HPDE6-E6E7 (cell line): ENCODE measurements at regions not wholly inside any gene's neighbourhood (a gene's known extent, or its start where the extent isn't known, plus 50 kb on each side); places are given as distances from the start of the nearest gene placed in this dataset.

Experiments used
- DNase-seq: peaks from one replicate; pipeline ENCODE4 v3.0.0; 2011; ENCODE audit warnings: missing footprints; ENCODE audit errors: extremely low spot score

DNA sequence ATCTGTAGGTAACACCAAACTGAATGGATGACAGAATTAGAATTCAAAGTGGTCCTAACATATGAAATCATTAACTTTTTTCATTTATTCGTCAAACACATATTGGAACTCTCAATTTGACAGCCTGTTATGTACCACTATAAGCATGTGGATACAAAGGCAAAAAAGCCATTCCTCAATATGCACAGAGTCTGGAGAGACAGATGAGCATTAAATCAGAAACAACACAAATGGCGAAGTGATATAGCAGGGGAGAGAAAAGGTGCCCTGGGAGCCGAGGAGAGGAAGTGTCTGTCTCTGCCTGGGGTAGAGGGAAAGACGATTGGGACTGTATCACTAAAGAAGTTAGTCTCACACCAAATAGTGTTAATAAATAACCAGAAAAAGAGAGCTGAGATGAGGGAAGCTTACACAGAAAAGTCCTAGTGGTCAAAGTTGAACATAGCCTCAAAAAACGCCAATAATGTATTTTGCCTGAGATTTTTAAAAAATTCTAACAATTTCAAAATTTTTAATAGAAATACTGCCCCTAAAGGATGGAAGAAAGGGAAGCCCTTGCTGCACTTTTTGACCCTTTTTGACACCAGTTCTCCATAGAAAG lies 417.5 kb downstream of the TUSC7 start:
- DNase-seq = no peak

DNA sequence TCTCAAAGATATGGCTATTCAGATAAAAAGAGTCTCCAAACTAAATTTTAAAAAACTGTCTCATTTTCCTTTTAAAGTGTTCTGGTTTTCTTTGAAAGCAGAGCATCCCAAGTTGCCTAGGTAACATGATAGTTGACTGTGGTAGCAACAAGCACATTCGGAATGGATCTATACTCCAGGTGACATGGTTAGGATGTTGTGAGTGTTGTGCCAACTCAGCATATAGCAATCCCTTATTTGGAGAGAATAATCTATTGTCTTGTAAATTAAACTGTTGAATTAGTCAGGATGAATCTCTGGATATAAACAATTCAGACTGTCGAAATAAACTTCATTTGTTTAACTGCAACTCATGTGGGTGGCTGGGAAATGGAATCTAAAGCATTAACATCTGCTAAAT lies 418.6 kb downstream of the TUSC7 start:
- DNase-seq = no peak

DNA sequence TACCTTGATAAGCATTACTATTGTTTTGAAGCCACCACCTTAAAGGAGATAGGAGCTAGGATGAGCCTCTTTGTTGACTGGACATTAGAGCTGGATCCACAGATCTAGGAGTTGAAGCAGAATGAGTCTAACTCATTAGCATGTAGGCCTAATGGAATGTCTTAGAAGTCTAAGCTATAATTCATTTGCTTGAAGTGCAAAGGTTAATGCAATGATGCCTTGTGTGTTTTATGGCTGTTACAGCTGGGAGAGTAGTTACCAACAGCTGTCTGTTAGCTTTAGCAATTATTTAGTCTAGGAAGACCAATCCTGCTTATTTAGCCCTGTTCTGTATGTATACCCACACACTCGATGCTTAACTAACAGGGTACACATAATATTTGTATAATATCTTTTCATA lies 419.3 kb downstream of the TUSC7 start:
- DNase-seq = no peak

DNA sequence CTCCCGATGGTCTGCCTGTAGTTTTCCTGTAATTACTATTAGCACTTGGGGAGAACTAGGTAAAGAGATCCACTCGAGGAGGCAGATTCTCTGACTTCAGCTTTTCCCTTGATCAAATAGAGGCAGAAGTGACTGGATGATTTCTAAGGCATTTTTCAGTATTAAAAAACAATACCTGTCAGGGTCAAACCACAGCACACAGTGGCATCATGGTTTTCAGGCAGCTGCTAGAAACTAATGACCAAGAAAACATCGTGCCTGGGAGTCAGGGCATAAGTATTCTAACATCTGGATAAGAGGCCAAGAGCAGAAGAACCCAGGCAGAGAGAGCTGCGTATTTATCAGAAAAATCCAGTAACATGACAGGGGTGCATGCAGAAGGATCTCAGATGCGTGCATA lies 419.9 kb downstream of the TUSC7 start:
- no peak for DNase-seq

DNA sequence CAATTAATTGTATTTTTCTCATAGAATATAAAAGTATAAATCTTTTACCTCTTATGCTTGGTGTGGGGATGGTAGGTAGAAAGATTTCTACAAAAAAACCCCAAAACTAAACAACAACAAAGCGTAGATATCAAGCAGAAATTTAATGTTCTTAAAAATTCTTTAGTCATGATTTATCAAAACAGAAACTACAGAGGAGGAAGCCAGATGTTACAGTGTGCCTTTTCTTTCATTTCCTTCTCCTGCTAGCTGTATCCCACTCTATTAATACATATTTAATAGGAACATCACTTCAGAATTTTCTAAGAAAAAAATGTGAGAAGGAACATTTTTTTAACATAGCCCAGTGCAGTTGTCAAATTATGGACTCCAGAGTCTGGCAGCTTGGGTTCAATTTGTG lies 420.6 kb downstream of the TUSC7 start:
- no peak for DNase-seq

DNA sequence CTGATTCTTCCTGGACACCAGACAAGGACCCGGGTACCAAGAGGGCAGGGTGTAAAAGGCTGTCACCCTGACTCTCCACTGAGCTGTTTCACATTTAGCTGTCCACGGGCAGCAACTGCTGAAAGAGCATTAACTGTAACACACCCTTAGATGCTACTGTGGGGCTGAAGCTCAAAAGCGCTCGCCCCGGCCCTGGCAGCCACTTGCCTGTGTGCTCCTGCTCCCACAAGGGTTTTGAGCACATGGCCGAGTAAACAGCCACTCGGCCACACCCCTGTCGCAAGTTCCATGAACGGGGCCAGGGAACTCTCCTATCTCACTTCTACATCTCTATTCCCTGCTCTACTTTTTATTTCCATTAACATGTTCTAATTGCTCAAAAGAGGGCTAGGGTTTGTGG lies 421.7 kb downstream of the TUSC7 start:
- no peak for DNase-seq

DNA sequence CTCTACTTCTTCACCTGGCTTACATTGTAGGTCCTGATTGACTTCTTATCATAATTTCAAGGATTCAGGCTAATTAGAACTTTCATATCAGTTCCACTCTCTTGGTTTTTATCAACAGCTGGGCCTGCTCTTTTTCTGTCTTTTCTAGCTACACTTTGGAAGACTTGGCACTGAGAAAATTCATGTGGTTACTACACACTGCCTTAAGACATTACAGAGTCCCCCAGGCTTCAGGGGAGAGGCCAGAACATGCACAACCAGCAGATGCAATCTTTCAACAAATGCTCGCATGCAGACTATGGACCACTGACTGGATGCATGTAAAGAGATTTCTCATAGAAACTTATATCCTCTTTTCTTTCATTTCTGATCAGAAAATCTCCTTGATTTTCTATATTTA lies 423.5 kb downstream of the TUSC7 start:
- DNase-seq = no peak

DNA sequence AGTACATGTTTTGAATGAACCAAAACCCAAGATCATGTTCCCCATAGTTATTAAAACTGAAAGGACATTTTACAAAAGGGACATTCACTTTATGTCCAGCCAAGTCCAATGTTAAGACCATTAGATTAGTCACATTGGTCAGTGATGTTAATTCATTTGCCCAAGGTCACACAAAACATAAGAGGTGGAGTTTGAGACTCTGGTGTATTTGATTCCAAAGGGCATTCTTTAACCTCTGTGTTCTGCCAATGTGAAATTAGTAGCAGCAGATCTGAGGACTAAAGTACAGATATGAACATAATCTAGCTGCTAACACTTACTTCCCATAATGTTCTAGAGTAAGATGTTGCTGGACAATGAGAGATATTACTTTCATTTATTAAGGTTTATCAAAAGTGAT lies 425.6 kb downstream of the TUSC7 start:
- DNase-seq = no peak

DNA sequence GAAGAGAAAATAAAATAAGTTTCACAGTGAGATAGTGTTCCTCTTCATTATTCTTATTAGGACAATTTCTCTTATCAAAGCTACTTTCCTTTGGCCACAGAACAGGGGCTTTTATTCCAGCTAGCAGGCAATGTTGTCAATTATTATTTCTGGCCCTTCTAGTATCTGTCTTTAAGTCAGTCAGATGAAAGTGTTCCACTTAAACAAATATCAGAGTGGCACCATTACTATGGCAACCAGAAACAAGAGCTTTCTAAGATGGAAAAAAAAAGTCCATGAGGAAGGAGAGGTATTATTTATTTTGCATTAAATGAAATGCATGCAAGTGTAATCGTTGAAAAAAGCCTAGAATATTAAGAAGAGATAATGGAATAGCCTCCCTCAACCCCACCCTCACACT lies 426.4 kb downstream of the TUSC7 start:
- no peak for DNase-seq

DNA sequence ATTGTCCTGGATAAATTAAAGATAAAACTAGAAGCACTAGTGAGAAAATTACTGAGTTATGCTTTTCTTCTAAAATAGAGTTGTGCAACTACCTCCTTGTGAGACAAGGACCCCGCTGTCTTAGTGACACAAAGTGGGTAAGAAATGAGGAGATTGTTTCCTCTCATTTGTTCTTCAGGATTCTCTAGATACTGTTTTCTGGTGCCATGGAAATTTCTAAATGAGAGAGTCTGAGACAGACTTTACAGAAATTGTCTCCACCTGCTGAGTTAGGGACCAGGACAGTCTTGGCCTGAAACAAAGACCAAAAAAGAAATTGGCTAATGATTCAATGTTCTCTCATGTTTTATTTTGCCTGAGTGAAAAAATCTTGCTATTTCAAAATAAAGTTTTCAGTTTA lies 427.5 kb downstream of the TUSC7 start:
- DNase-seq = no peak

DNA sequence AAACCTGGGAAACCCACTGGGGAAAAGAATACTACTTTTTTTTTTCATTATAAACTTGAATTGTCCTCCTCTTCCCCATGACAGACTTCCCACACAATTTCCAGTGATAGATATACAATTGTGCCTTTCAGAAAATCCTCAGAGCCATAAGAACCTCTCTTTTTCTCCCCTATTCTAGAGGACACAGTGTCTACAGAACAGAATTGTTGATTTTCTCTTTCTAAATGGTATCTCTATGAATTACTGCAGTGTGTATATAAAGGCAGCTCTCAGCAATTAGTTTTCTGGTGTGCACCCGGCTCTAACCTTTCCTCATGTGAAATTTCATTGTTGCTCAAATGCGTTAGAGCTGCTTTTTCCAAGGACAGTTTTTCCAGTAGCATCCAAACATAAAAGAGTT lies 430.1 kb downstream of the TUSC7 start:
- DNase-seq = no peak

DNA sequence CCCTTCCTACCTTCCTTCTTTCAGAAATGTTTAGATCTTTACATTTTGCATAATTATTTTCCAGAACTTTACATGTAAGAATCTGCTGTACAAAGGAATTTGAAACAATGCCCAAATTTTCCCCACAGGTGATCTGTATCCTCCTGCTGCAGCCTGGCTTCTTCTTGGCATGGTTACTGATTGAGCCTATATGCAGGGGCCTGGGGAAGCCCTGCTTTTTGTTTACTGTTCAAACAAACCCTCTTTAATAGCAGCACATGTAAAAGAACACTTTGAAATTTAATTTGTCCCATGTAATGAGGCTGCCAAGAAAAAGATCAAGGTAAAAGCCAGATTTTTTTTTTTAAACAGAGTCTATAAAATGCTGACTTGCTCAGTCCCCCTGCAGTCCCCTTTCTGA lies 432.2 kb downstream of the TUSC7 start:
- no peak for DNase-seq

DNA sequence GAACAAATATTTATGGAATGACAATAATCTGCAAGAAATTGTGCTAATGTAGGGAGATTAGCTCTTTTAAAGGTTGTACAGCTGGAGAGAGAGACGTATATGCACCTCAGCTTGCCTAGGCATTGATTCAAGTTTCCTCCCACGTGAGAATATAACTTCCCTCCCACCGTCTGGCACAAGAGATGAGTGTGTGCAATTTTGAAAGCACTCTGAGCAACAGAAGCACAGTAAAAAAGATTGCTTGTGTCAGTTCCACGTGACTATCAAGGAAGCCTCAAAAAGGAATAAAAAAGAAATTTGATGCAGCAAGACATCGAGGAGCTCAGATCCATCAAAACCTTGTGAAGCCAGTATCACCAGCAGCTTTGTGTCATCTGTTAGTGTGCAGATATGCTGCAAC lies 435.3 kb downstream of the TUSC7 start:
- no peak for DNase-seq

DNA sequence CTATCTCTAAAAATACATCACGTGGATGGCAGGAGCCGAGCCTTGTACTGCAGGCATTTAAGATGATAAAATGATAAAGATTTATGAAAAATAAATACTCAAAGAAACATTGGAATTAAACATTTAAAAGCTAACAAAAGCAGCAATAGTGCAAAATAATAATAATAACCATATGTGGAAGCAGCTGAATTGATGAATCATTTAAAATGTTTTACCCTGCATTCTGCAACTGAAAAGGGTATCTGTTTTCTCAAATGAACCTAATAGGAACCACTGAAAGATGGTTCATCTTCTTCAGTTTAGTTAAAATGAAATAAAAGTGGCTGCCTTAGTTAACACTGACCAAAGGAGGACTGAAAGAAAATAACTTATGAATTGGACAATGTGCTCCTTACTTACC lies 436.1 kb downstream of the TUSC7 start:
- no peak for DNase-seq

DNA sequence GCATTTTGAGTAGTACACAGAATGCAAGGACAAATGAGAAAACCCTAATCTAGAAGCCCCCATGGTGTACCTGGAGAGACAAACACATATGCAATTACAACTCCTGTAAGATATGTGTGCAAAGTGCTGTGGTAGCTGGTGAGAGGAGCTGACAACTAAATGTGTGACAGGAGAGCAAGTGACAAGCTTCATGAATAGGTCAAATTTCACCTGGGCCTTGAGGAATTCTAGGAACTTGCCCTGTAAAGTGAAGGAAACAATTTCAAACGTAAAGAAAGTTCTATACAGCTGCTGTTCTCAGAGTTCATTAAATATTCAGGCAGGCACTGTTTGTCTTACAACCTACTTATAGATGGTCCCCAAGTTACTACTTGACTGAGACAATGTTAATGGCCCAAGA lies 437.0 kb downstream of the TUSC7 start:
- no peak for DNase-seq

DNA sequence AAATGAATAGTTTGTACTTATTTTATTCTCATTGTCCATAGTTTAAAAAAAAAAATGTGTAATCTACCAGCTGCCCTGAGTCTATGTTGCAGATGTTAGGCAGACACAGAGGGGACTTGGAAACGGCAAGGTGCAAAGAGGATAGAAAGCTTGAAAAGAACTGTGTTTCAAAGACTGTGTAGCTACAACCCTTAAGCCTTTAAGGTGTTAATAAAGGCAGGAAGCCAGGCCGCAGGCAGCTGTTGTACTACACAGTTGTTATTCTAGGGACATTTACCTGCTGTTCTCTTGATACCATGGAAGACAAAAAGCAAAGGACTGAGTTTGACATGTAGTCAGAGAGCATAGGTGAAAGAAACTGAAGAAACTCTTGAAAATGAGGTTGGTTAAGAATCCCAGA lies 440.0 kb downstream of the TUSC7 start:
- no peak for DNase-seq

DNA sequence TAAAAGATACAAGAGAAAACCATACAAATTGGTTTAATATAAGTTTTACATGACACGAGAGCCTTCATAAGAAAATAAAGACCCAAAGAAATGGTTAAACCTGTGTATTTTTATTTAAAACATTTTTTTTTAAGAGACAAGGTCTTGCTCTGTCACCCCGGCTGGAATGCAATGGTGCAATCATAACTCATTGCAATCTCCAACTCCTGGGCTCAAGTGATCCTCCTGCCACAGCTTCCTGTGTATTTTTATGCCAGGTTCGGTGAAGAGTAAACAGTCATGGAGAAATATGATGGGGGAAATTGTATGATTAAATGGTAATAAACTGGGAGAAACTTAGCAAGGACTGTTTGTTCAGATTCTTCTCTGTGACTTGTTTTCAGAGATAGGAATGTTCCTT lies 441.0 kb downstream of the TUSC7 start:
- DNase-seq = no peak

DNA sequence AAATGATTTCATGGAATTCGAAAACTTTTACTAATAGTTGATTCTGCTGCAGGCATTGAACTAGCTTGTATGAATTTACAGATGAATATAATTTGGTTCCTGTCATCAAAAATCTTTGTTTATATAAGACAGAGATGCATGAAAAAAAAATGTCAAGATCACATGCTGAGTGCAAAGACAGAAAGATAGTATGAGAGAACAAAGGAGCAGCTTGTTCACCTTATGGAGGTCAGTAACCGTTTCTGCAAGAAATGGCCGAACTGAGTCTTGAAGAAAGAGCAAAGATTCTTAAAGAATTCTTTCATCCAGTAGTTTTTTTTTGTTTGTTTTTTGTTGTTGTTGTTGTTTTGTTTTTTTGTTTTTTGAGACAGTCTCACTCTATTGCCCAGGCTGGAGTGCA lies 450.6 kb downstream of the TUSC7 start:
- DNase-seq = no peak

DNA sequence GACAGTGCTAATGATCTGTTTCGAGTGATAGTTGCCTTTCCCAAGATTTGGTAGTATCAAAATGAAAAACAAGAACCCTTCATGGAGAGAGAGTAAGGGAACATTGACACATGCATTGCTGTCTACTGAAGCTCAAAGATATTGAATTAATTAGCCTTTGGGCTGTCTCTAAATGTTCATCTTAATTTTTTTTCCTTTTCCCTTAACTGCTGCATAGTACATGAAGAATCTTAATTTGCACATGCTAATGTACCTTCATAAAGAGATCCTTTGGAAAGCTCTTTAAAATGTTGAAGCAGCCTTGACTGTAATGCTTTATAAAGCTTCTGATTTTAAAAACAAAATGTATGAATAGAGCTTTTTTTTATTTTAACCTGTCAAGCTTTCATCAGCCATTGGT lies 452.2 kb downstream of the TUSC7 start:
- DNase-seq = no peak

DNA sequence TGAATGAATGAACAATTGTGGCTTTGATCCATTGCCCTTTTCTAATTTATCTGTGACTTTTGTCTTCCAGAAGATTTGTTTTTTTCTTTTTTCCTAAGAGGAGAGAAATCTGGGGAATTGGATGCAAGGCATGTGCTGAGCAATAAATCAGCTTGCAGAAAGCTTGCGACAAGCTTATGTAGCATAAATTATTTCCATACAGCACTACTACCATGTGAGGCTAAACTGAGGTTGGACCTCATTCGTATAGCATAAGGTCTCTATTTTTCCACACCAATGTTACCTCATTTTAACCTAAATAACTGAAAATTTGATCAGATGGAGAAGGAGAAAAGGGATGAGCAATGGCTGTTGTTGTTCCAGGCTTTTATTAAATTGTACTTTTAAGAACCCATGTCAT lies 455.6 kb downstream of the TUSC7 start:
- no peak for DNase-seq

DNA sequence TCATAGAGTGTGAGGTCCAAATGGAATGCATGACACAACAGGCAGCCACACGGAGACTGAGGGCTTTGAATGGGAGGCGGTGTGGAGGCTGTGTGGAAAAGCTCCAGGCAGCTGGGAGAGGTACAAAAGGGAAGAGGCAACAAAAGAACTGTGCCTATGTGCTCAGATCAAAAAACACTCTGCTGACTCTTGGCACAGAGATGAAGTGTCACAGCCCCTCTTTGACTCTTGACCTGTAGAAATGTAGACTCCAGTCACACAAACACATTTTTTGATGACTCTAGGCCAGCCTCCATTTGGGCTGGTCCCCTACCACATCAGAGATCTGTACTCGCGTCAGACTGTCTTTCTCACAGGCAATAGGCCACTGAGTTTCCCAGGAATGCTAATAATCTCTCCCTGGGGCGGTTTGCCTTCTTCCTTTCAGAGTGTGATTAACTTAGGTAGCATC lies 456.0 kb downstream of the TUSC7 start:
- DNase-seq = no peak

DNA sequence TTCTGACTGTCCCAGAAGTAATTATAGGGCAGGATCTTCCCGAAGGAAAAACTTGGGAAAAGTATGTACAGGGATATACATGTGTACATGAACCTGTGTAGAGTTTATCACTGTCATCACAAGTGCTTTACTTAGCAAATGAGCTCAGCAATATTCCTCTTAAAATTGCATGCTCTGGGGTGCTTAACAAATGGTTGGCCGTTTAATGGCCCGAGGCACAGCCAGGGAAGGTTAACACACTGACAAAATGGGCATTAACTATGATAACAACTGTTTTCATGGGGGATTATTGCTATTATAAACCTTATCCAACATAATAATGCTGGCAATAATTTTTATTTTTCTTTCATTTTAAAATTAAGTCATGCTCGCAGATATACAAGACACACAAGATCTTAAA lies 459.3 kb downstream of the TUSC7 start:
- no peak for DNase-seq

DNA sequence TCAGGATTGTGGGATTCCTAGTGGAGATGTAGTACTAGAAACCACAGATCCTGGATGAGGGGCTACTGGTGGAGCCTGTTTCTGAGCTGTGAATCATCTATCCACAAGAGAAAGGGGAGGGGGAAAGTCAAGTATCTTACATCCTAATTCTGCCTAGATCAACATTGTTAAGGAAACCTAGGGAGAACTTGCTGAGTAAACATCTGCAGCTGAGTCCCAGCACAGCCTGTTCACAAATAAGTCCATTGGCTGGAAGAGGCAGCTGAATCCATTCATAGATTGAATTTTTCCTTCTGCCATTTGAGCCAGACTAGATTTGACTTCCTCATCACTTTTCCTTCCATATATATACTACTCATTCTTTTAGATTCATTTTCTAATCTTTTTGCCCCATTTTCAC lies 460.5 kb downstream of the TUSC7 start:
- no peak for DNase-seq

DNA sequence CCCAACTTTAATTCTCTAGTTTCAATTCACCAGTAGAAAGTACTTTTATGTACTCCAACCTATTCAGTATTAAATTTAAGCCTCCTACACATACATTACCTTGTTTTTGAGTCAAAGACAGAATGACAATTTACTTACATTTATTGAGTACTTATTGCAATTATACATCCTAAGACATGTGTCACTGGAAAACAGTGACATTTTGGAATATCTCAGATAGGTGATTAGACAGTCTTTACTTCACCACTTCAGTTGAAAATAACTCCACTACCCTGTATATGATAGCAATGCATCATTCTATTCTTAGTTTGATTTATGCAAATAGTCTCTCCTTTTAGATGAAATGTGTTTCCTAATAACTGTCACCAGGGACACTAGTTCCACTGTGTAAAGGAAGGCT lies 461.5 kb downstream of the TUSC7 start:
- no peak for DNase-seq

DNA sequence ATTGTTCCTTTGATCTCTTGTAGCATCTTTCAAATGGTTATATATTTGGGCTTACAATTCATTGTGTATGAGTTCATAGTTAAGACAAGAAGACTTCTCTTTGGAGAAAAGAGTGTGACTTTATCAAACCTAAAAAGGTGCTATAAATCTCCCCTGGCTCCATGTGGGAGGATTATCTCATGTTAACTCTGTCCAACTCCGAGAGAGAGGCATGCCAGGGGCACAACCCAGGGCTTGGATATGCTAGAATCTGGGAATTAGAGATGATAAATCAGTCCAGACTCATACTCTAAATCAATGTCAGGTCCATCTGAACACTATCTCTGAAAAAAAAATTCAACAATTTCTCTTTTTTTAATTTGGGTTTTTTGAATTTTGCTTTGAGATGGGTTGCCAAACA lies 462.8 kb downstream of the TUSC7 start:
- DNase-seq = no peak
